ENCODE measurements at regions not wholly inside any gene's neighbourhood (a gene's known extent, or its start where the extent isn't known, plus 50 kb on each side); places are given as distances from the start of the nearest gene placed in this dataset.

DNA sequence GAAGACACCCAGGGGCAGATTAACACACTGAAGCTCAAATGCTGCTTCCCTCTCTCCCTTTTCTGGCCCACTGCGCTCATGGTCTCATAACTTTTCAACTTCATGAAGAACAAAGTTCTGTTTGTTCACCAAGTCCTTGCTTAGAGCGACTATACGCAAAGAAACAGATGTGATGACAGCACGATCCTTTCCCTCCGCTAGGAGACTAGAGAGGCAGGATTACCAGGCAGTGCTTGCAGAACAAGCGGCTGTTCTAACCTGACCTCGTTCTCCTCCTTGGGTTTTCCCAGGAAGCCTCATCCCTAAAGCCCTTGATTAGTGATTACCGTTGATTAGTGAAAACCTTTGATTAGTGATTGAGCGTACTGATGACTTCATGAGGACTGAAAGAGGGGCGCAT lies 649.9 kb downstream of the IRX1 start:
- ChIA-PET POLR2A (no interaction called here), CTCF (interaction anchor here (0.6 kb wide), 1 partner anchor 201 kb away, joined by 3 read pairs; no protein-coding TSS in a partner anchor)
- Histone ChIP-seq H3K36me3 (ENCODE audit: control insufficient read depth in 2 of 2, insufficient read depth in 1 of 2, low read length in 2 of 2) (no peaks in the 10 kb centered on the region), H3K4me1 (ENCODE audit: control insufficient read depth, insufficient read depth, low read length) (no peaks in the 10 kb centered on the region), H3K27ac (ENCODE audit: extremely low read depth, low read depth, low read length) (no peak overlapping the region), H3K4me3 (ENCODE audit: low read depth, low read length) (no peak overlapping the region), H3K9me3 (ENCODE audit: control insufficient read depth, insufficient read depth, low read depth, low read length) (no peaks in the 10 kb centered on the region)
- TF ChIP-seq GLIS2 (tag by site-specific recombination; IDR thresholded peaks at IDR 0.05) (no peak), YY1 (tag by site-specific recombination; IDR thresholded peaks at IDR 0.05) (no peak), ZNF341 (tag by site-specific recombination; IDR thresholded peaks at IDR 0.05; ENCODE audit: low read depth) (no peak), ZSCAN16 (tag by site-specific recombination; IDR thresholded peaks at IDR 0.05) (no peak), ZNF843 (tag by site-specific recombination; IDR thresholded peaks at IDR 0.05) (no peak)

DNA sequence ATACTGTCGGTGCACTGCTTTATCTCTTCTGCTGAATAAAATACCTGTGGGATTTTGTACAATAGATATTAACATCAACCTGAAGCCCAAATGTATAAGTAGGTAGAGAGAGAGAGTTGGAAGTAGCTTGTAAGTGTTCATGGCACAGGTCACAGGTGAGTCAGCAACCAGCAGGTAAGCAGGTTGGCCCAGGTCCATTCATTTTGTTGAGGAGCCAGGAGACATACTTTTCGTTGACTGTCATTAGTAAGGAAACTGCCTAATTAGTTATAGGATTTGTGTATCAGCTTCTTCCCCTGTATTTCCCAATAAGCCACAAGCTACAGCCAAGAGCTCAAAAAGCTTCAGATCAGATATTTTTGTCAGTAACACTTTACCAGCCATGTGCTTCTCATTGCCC lies 650.8 kb downstream of the IRX1 start:
- TF ChIP-seq GFI1B (tag by site-specific recombination; IDR thresholded peaks at IDR 0.05) (no peak), MZF1 (tag by site-specific recombination; IDR thresholded peaks at IDR 0.05; ENCODE audit: borderline replicate concordance) (no peak), ZNF140 (tag by site-specific recombination; IDR thresholded peaks at IDR 0.05) (no peak), ZNF112 (tag by site-specific recombination; IDR thresholded peaks at IDR 0.05) (no peak), ZNF561 (tag by site-specific recombination; IDR thresholded peaks at IDR 0.05; ENCODE audit: borderline replicate concordance) (no peak), ZNF16 (tag by site-specific recombination; IDR thresholded peaks at IDR 0.05; ENCODE audit: low read depth) (no peak), ZXDB (tag by site-specific recombination; IDR thresholded peaks at IDR 0.05) (no peak), ZNF596 (tag by site-specific recombination; IDR thresholded peaks at IDR 0.05) (no peak)
- TF ChIP-seq, protein P1, sequence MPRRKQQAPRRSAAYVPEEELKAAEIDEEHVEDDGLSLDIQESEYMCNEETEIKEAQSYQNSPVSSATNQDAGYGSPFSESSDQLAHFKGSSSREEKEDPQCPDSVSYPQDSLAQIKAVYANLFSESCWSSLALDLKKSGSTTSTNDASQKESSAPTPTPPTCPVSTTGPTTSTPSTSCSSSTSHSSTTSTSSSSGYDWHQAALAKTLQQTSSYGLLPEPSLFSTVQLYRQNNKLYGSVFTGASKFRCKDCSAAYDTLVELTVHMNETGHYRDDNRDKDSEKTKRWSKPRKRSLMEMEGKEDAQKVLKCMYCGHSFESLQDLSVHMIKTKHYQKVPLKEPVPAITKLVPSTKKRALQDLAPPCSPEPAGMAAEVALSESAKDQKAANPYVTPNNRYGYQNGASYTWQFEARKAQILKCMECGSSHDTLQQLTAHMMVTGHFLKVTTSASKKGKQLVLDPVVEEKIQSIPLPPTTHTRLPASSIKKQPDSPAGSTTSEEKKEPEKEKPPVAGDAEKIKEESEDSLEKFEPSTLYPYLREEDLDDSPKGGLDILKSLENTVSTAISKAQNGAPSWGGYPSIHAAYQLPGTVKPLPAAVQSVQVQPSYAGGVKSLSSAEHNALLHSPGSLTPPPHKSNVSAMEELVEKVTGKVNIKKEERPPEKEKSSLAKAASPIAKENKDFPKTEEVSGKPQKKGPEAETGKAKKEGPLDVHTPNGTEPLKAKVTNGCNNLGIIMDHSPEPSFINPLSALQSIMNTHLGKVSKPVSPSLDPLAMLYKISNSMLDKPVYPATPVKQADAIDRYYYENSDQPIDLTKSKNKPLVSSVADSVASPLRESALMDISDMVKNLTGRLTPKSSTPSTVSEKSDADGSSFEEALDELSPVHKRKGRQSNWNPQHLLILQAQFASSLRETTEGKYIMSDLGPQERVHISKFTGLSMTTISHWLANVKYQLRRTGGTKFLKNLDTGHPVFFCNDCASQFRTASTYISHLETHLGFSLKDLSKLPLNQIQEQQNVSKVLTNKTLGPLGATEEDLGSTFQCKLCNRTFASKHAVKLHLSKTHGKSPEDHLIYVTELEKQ (tag by site-specific recombination; IDR thresholded peaks at IDR 0.05; ENCODE audit: borderline replicate concordance) = no peak
- TF ChIP-seq, protein P2, sequence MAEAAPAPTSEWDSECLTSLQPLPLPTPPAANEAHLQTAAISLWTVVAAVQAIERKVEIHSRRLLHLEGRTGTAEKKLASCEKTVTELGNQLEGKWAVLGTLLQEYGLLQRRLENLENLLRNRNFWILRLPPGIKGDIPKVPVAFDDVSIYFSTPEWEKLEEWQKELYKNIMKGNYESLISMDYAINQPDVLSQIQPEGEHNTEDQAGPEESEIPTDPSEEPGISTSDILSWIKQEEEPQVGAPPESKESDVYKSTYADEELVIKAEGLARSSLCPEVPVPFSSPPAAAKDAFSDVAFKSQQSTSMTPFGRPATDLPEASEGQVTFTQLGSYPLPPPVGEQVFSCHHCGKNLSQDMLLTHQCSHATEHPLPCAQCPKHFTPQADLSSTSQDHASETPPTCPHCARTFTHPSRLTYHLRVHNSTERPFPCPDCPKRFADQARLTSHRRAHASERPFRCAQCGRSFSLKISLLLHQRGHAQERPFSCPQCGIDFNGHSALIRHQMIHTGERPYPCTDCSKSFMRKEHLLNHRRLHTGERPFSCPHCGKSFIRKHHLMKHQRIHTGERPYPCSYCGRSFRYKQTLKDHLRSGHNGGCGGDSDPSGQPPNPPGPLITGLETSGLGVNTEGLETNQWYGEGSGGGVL (tag by site-specific recombination; IDR thresholded peaks at IDR 0.05) = no peak
- POLR2A ChIA-PET = interaction anchor here (0.6 kb wide), 1 partner anchor 21 kb away, joined by 3 read pairs; no protein-coding TSS in a partner anchor
- no peaks in the 10 kb centered on the region for H3K4me1 ChIP-seq (ENCODE audit: control insufficient read depth, insufficient read depth, low read length)
- no peak overlapping the region for H3K27ac ChIP-seq (ENCODE audit: extremely low read depth, low read depth, low read length)
- no peaks in the 10 kb centered on the region for H3K36me3 ChIP-seq (ENCODE audit: control insufficient read depth in 2 of 2, insufficient read depth in 1 of 2, low read length in 2 of 2)
- no peaks in the 10 kb centered on the region for H3K9me3 ChIP-seq (ENCODE audit: control insufficient read depth, insufficient read depth, low read depth, low read length)
- CTCF ChIA-PET = no interaction called here
- no peak overlapping the region for H3K4me3 ChIP-seq (ENCODE audit: low read depth, low read length)

DNA sequence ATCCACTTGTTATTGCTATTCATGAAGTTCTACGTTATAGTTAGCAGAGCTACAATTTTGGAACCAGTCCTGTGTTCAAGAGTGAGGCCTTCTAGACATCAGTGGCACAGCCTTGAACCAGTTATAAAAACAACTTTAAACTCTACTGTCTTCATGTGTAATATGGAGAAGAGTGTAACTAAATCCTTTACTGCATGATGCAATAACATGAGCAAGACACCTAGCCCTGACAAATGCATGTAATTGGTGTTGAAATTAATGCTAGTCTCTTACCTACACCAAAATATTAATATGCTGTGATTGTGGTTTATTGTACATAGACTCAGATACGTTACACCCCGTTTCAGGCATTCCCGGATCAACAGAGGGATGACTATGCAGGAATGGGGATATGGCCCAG lies 654.6 kb downstream of the IRX1 start:
- Histone ChIP-seq H3K27ac (ENCODE audit: extremely low read depth, low read depth, low read length) (no peak overlapping the region), H3K4me3 (ENCODE audit: low read depth, low read length) (no peak overlapping the region), H3K9me3 (ENCODE audit: control insufficient read depth, insufficient read depth, low read depth, low read length) (no peaks in the 10 kb centered on the region), H3K36me3 (ENCODE audit: control insufficient read depth in 2 of 2, insufficient read depth in 1 of 2, low read length in 2 of 2) (no peaks in the 10 kb centered on the region), H3K4me1 (ENCODE audit: control insufficient read depth, insufficient read depth, low read length) (no peaks in the 10 kb centered on the region)
- TF ChIP-seq, protein P3, sequence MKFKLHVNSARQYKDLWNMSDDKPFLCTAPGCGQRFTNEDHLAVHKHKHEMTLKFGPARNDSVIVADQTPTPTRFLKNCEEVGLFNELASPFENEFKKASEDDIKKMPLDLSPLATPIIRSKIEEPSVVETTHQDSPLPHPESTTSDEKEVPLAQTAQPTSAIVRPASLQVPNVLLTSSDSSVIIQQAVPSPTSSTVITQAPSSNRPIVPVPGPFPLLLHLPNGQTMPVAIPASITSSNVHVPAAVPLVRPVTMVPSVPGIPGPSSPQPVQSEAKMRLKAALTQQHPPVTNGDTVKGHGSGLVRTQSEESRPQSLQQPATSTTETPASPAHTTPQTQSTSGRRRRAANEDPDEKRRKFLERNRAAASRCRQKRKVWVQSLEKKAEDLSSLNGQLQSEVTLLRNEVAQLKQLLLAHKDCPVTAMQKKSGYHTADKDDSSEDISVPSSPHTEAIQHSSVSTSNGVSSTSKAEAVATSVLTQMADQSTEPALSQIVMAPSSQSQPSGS (tag by site-specific recombination; IDR thresholded peaks at IDR 0.05; ENCODE audit: low read depth) = no peak
- TF ChIP-seq, protein P4, sequence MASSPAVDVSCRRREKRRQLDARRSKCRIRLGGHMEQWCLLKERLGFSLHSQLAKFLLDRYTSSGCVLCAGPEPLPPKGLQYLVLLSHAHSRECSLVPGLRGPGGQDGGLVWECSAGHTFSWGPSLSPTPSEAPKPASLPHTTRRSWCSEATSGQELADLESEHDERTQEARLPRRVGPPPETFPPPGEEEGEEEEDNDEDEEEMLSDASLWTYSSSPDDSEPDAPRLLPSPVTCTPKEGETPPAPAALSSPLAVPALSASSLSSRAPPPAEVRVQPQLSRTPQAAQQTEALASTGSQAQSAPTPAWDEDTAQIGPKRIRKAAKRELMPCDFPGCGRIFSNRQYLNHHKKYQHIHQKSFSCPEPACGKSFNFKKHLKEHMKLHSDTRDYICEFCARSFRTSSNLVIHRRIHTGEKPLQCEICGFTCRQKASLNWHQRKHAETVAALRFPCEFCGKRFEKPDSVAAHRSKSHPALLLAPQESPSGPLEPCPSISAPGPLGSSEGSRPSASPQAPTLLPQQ (tag by site-specific recombination; IDR thresholded peaks at IDR 0.05) = no peak
- TF ChIP-seq, protein P5, sequence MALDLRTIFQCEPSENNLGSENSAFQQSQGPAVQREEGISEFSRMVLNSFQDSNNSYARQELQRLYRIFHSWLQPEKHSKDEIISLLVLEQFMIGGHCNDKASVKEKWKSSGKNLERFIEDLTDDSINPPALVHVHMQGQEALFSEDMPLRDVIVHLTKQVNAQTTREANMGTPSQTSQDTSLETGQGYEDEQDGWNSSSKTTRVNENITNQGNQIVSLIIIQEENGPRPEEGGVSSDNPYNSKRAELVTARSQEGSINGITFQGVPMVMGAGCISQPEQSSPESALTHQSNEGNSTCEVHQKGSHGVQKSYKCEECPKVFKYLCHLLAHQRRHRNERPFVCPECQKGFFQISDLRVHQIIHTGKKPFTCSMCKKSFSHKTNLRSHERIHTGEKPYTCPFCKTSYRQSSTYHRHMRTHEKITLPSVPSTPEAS (tag by site-specific recombination; IDR thresholded peaks at IDR 0.05) = no peak
- TF ChIP-seq ZBTB21 (tag by site-specific recombination; IDR thresholded peaks at IDR 0.05) (no peak), ZNF548 (tag by site-specific recombination; IDR thresholded peaks at IDR 0.05) (no peak), MZF1 (tag by site-specific recombination; IDR thresholded peaks at IDR 0.05; ENCODE audit: borderline replicate concordance) (no peak)
- ChIA-PET POLR2A (no interaction called here), CTCF (no interaction called here)
